ENCODE measurements at regions not wholly inside any gene's neighbourhood (a gene's known extent, or its start where the extent isn't known, plus 50 kb on each side); places are given as distances from the start of the nearest gene placed in this dataset.

- TF ChIP-seq GABPA (IDR thresholded peaks at IDR 0.05; ENCODE audit: low read depth) (no peak), EP300 (IDR thresholded peaks at IDR 0.05; ENCODE audit: borderline replicate concordance in 1 of 2, low read depth in 1 of 2, low read length in 1 of 2) (no peak), CTCF (IDR thresholded peaks at IDR 0.05) (no peak)
Observed at GRCh38 chr4:13866881-13867280, 239.4 kb upstream of the BOD1L1 start.

Measured in SK-N-SH (cell line).